H9 (cell line): ENCODE measurements at regions not wholly inside any gene's neighbourhood (a gene's known extent, or its start where the extent isn't known, plus 50 kb on each side); places are given as distances from the start of the nearest gene placed in this dataset.
"Not testable (repeated sequence)": the region's sequence is repeated elsewhere in the genome, so short reads cannot be mapped to it uniquely, and the experiment has no call there.

ENCODE experiments used
- DNase-seq: peaks from one replicate; pipeline ENCODE4 v3.0.0-alpha.2; 2017
- H2AFZ ChIP-seq: one replicate; pipeline ENCODE4 v1.6.1; 2013; ENCODE audit warnings: mild to moderate bottlenecking, low read length, control low read depth, moderate library complexity
- H2AK5ac ChIP-seq: 2 replicates; pipeline ENCODE4 v1.6.1; 2013; ENCODE audit warnings: low read length, control low read depth, mixed read lengths; ENCODE audit not compliant: insufficient read length
- H2BK120ac ChIP-seq: one replicate; pipeline ENCODE4 v1.6.1; 2013; ENCODE audit warnings: low read depth, mild to moderate bottlenecking, low read length, control low read depth, inconsistent platforms; ENCODE audit not compliant: poor library complexity, severe bottlenecking
- H2BK12ac ChIP-seq: 2 replicates; pipeline ENCODE4 v1.6.1; 2013; ENCODE audit warnings: low read length, control low read depth, mixed read lengths, low read depth; ENCODE audit not compliant: insufficient read length
- H2BK15ac ChIP-seq: 2 replicates; pipeline ENCODE4 v1.6.1; 2013; ENCODE audit warnings: low read depth, low read length, control low read depth
- H2BK20ac ChIP-seq: one replicate; pipeline ENCODE4 v1.6.1; 2013; ENCODE audit warnings: low read depth, mild to moderate bottlenecking, low read length, control low read depth, inconsistent platforms; ENCODE audit not compliant: poor library complexity, severe bottlenecking
- H2BK5ac ChIP-seq: 2 replicates; pipeline ENCODE4 v1.6.1; 2013; ENCODE audit warnings: low read length, control low read depth, mixed read lengths; ENCODE audit not compliant: insufficient read length
- H3K14ac ChIP-seq: 2 replicates; pipeline ENCODE4 v1.6.1; 2013; ENCODE audit warnings: low read length, control low read depth; ENCODE audit not compliant: insufficient read depth
- H3K18ac ChIP-seq: 2 replicates; pipeline ENCODE4 v1.6.1; 2013; ENCODE audit warnings: low read depth, mild to moderate bottlenecking, mixed read lengths, low read length, control low read depth; ENCODE audit not compliant: insufficient read length
- H3K23ac ChIP-seq: 2 replicates; pipeline ENCODE4 v1.6.1; 2013; ENCODE audit warnings: low read length, control low read depth, mixed read lengths, low read depth; ENCODE audit not compliant: insufficient read length
- H3K23me2 ChIP-seq: 2 replicates; pipeline ENCODE4 v1.6.1; 2013; ENCODE audit warnings: low read depth, mild to moderate bottlenecking, mixed read lengths, low read length, control low read depth; ENCODE audit not compliant: insufficient read length, poor library complexity, severe bottlenecking
- H3K27ac ChIP-seq: 2 replicates; pipeline ENCODE4 v1.5.1; 2013; ENCODE audit warnings: low read length, control low read depth, mixed read lengths, low read depth; ENCODE audit not compliant: insufficient read length
- H3K27me3 ChIP-seq: 2 replicates; pipeline ENCODE4 v1.6.1; 2013; ENCODE audit warnings: low read length, control low read depth, inconsistent platforms; ENCODE audit not compliant: insufficient read depth
- H3K4ac ChIP-seq: 2 replicates; pipeline ENCODE4 v1.6.1; 2013; ENCODE audit warnings: low read depth, mild to moderate bottlenecking, control low read depth, inconsistent platforms, low read length, moderate library complexity
- H3K4me1 ChIP-seq: 2 replicates; pipeline ENCODE4 v1.6.1; 2013; ENCODE audit warnings: low read length, control low read depth, inconsistent platforms; ENCODE audit not compliant: insufficient read depth
- H3K4me2 ChIP-seq: 2 replicates; pipeline ENCODE4 v1.6.1; 2013; ENCODE audit warnings: low read length, control low read depth, mixed read lengths; ENCODE audit not compliant: insufficient read length, insufficient read depth
- H3K56ac ChIP-seq: 2 replicates; pipeline ENCODE4 v1.6.1; 2013; ENCODE audit warnings: low read depth, mild to moderate bottlenecking, mixed read lengths, low read length, control low read depth; ENCODE audit not compliant: insufficient read length
- H3K79me1 ChIP-seq: 2 replicates; pipeline ENCODE4 v1.6.1; 2013; ENCODE audit warnings: low read depth, mild to moderate bottlenecking, moderate library complexity, low read length, control low read depth, inconsistent platforms; ENCODE audit not compliant: insufficient read depth, poor library complexity, severe bottlenecking
- H3K79me2 ChIP-seq: 2 replicates; pipeline ENCODE4 v1.6.1; 2013; ENCODE audit warnings: low read length, control low read depth, inconsistent platforms; ENCODE audit not compliant: insufficient read depth
- H3K9ac ChIP-seq: 2 replicates; pipeline ENCODE4 v1.6.1; 2013; ENCODE audit warnings: low read length, control low read depth, mixed read lengths; ENCODE audit not compliant: insufficient read length; ENCODE audit errors: extremely low read depth
- H3K9me3 ChIP-seq: one replicate; pipeline ENCODE4 v1.6.1; 2013; ENCODE audit warnings: low read depth, low read length, inconsistent platforms; ENCODE audit not compliant: control insufficient read depth
- H3T11ph ChIP-seq: one replicate; pipeline ENCODE4 v1.6.1; 2013; ENCODE audit warnings: mild to moderate bottlenecking, low read length, control low read depth, inconsistent platforms
- H4K20me1 ChIP-seq: one replicate; pipeline ENCODE4 v1.6.1; 2013; ENCODE audit not compliant: control insufficient read depth, insufficient read length, insufficient read depth
- H4K5ac ChIP-seq: 2 replicates; pipeline ENCODE4 v1.6.1; 2013; ENCODE audit warnings: low read depth, mild to moderate bottlenecking, mixed read lengths, low read length, control low read depth; ENCODE audit not compliant: insufficient read length
- H4K8ac ChIP-seq: replicated peaks from 2 replicates; pipeline ENCODE4 v1.6.1; 2013; ENCODE audit warnings: low read length, control low read depth, mixed read lengths, low read depth; ENCODE audit not compliant: insufficient read length
- H4K91ac ChIP-seq: 2 replicates; pipeline ENCODE4 v1.6.1; 2013; ENCODE audit warnings: low read depth, mild to moderate bottlenecking, moderate library complexity, mixed read lengths, low read length, control low read depth; ENCODE audit not compliant: insufficient read length
- H3K27ac Mint-ChIP-seq, 3 experiments: 2 replicates in 2 of 3; 3 replicates in 1 of 3; pipeline ENCODE4 v1.8.0; 2020 to 2021; ENCODE audit warnings: mixed read lengths in 3 of 3, mild to moderate bottlenecking in 1 of 3, moderate library complexity in 1 of 3
- H3K27me3 Mint-ChIP-seq: 2 replicates; pipeline ENCODE4 v1.8.0; 2021; ENCODE audit warnings: low read depth, mild to moderate bottlenecking, moderate library complexity, mixed read lengths
- H3K36me3 Mint-ChIP-seq, 3 experiments: 2 replicates in 2 of 3; 3 replicates in 1 of 3; pipeline ENCODE4 v1.8.0; 2020 to 2021; ENCODE audit warnings: low read depth in 3 of 3, mixed read lengths in 3 of 3; ENCODE audit not compliant: insufficient read depth in 1 of 3
- H3K4me1 Mint-ChIP-seq, 2 experiments: 2 replicates each; pipeline ENCODE4 v1.8.0; 2020; ENCODE audit warnings: mixed read lengths in 2 of 2
- H3K4me3 Mint-ChIP-seq, 2 experiments: 2 replicates in 1 of 2; 3 replicates in 1 of 2; pipeline ENCODE4 v1.8.0; 2020 to 2021; ENCODE audit warnings: mild to moderate bottlenecking in 2 of 2, mixed read lengths in 2 of 2, moderate library complexity in 1 of 2
- H3K9me3 Mint-ChIP-seq, 2 experiments: 2 replicates in 1 of 2; 3 replicates in 1 of 2; pipeline ENCODE4 v1.8.0; 2020; ENCODE audit warnings: mild to moderate bottlenecking in 2 of 2, mixed read lengths in 2 of 2, moderate library complexity in 1 of 2
- WGBS: extraction: QIAGEN DNeasy Blood & Tissue Kit; methylation state at CpG from one replicate; pipeline ENCODE4 v1.1.7; 2013; ENCODE audit warnings: missing lambda C conversion rate, low lambda C conversion rate, mixed read lengths; ENCODE audit not compliant: insufficient read length; ENCODE audit errors: extremely low coverage; 5-methylcytosine and 5-hydroxymethylcytosine counted together
- TF ChIP-seq, protein P1 (sequence below): fragments of 200-600 bp; sonication (generic); conservative IDR thresholded peaks from 3 replicates; pipeline ENCODE4 v1.8.0; 2021; ENCODE audit warnings: antibody characterized with exemption, mild to moderate bottlenecking

DNA sequence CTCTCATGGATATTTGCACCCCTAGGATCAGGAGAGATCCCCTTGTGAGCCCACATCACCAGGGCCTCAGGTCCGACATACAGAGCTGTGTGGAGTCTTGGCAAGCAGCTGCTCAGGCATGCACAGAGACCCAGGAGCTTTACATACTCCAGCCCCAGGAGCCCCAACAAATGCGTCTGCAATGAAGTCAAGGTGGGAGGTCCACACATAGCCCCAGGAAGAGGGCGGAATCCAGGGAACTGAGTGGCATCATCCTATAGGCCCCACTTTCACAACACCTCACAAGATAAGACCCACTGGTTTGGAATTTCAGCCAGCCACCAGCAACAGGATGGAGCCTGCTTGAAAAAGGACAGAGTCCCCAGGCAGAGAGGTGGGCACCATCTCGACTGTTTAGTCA, 106.7 kb downstream of the LSMEM1 start:
- Histone ChIP-seq H2AFZ (no peak overlapping the region), H2BK12ac (no peak overlapping the region), H3T11ph (no peak overlapping the region), H3K14ac (no peak overlapping the region), H2BK20ac (no peak overlapping the region), H3K9me3 (no peaks in the 10 kb centered on the region), H2AK5ac (no peak overlapping the region), H3K4ac (no peak overlapping the region), H2BK5ac (no peak overlapping the region), H4K20me1 (no peaks in the 10 kb centered on the region), H3K79me2 (no peaks in the 10 kb centered on the region), H3K4me2 (no peak overlapping the region), H4K5ac (no peak overlapping the region), H3K4me1 (no peaks in the 10 kb centered on the region), H3K9ac (no peak overlapping the region), H3K79me1 (no peaks in the 10 kb centered on the region), H3K56ac (no peak overlapping the region), H3K18ac (no peak overlapping the region), H3K23me2 (no peaks in the 10 kb centered on the region), H3K27ac (no peak overlapping the region), H4K91ac (no peak overlapping the region), H3K27me3 (no peaks in the 10 kb centered on the region), H2BK120ac (no peak overlapping the region), H4K8ac (no peak overlapping the region), H2BK15ac (no peak overlapping the region), H3K23ac (no peak overlapping the region)
- no peaks in the 10 kb centered on the region for H3K27me3 Mint-ChIP-seq
- no peak for DNase-seq
- no CpG with 5 or more reads among the region's 4 CpGs for WGBS
- H3K36me3 Mint-ChIP-seq: no peaks in the 10 kb centered on the region
- H3K9me3 Mint-ChIP-seq: no peaks in the 10 kb centered on the region
- H3K4me1 Mint-ChIP-seq: 0 out of 4 replicates have a peak, but pooled peaks cover 0 to 2% of the 10 kb centered on the region in 2 experiments
- H3K4me3 Mint-ChIP-seq: no peak overlapping the region
- H3K27ac Mint-ChIP-seq: peak overlapping the region in 1 of 3 experiments; percentile 27; a peak in 1 of 7 replicates
- TF ChIP-seq, protein P1, sequence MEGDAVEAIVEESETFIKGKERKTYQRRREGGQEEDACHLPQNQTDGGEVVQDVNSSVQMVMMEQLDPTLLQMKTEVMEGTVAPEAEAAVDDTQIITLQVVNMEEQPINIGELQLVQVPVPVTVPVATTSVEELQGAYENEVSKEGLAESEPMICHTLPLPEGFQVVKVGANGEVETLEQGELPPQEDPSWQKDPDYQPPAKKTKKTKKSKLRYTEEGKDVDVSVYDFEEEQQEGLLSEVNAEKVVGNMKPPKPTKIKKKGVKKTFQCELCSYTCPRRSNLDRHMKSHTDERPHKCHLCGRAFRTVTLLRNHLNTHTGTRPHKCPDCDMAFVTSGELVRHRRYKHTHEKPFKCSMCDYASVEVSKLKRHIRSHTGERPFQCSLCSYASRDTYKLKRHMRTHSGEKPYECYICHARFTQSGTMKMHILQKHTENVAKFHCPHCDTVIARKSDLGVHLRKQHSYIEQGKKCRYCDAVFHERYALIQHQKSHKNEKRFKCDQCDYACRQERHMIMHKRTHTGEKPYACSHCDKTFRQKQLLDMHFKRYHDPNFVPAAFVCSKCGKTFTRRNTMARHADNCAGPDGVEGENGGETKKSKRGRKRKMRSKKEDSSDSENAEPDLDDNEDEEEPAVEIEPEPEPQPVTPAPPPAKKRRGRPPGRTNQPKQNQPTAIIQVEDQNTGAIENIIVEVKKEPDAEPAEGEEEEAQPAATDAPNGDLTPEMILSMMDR: no peak

DNA sequence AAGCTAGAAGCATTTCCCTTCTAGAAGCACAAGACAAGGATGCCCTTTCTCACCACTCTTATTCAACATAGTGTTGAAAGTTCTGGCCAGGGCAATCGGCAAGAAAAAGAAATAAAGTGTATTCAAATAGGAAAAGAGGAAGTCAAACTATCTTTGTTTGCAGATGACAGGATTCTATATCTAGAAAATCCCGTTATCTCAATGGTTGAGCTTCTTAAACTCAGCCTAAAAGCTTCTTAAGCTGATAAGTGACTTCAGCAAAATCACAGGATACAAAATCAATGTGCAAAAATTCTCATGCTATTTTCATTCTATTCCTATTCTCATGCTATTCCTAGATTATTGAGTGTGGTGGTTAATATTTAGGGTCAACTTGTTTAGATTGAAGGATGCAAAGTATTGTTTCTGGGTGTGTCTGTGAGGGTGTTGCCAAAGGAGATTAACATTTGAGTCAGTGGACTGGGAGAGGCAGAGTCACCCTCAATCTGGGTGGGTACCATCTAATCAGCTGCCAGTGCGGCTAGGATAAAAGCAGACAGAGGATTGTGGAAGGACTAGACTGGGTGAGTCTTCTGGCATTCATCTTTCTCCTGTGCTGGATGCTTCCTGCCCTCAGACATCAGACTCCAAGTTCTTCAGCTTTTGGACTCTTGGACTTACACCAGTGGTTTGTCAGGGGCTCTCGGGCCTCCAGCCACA, 111.9 kb downstream of the LSMEM1 start:
- H3K79me1 ChIP-seq, H3K4me1 ChIP-seq, H2BK5ac ChIP-seq, H3K27ac Mint-ChIP-seq, H2AK5ac ChIP-seq, H3K18ac ChIP-seq, H3K4me2 ChIP-seq, H3K9ac ChIP-seq, H3K9me3 Mint-ChIP-seq, H2BK120ac ChIP-seq, H3K9me3 ChIP-seq, H3K27me3 Mint-ChIP-seq, H4K91ac ChIP-seq, H2BK20ac ChIP-seq, H2BK12ac ChIP-seq, H4K5ac ChIP-seq, H3K4ac ChIP-seq, H3K27me3 ChIP-seq, H3K4me3 Mint-ChIP-seq, H3T11ph ChIP-seq, H3K36me3 Mint-ChIP-seq, H2AFZ ChIP-seq, H3K56ac ChIP-seq, H3K4me1 Mint-ChIP-seq, H3K14ac ChIP-seq, H4K8ac ChIP-seq, H3K79me2 ChIP-seq, DNase-seq, H3K27ac ChIP-seq, H3K23ac ChIP-seq, H3K23me2 ChIP-seq, H4K20me1 ChIP-seq, H2BK15ac ChIP-seq: not testable (repeated sequence)
- no CpG with 5 or more reads among the region's 4 CpGs for WGBS
